ENCODE measurements at regions not wholly inside any gene's neighbourhood (a gene's known extent, or its start where the extent isn't known, plus 50 kb on each side); places are given as distances from the start of the nearest gene placed in this dataset.

GRCh38 chr5:2581418-2581817 is 170.1 kb downstream of the IRX2 start:
- no peak for TF ChIP-seq CTCF (IDR thresholded peaks at IDR 0.05)
- no peak for TF ChIP-seq EP300 (IDR thresholded peaks at IDR 0.05)

All from ovary (tissue), 3 donors.